ENCODE measurements at regions not wholly inside any gene's neighbourhood (a gene's known extent, or its start where the extent isn't known, plus 50 kb on each side); places are given as distances from the start of the nearest gene placed in this dataset.

- no peak for TF ChIP-seq CTCF (IDR thresholded peaks at IDR 0.05)
- TF ChIP-seq POLR2A (IDR thresholded peaks at IDR 0.05): no peak
Measured at GRCh38 chr10:104556831-104557230, 84.3 kb upstream of the SORCS3 start.

Data from testis (tissue), 2 donors.